ENCODE measurements at regions not wholly inside any gene's neighbourhood (a gene's known extent, or its start where the extent isn't known, plus 50 kb on each side); places are given as distances from the start of the nearest gene placed in this dataset.

- TF ChIP-seq, protein P1, sequence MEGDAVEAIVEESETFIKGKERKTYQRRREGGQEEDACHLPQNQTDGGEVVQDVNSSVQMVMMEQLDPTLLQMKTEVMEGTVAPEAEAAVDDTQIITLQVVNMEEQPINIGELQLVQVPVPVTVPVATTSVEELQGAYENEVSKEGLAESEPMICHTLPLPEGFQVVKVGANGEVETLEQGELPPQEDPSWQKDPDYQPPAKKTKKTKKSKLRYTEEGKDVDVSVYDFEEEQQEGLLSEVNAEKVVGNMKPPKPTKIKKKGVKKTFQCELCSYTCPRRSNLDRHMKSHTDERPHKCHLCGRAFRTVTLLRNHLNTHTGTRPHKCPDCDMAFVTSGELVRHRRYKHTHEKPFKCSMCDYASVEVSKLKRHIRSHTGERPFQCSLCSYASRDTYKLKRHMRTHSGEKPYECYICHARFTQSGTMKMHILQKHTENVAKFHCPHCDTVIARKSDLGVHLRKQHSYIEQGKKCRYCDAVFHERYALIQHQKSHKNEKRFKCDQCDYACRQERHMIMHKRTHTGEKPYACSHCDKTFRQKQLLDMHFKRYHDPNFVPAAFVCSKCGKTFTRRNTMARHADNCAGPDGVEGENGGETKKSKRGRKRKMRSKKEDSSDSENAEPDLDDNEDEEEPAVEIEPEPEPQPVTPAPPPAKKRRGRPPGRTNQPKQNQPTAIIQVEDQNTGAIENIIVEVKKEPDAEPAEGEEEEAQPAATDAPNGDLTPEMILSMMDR (IDR thresholded peaks at IDR 0.05; ENCODE audit: extremely low read depth in 1 of 2, insufficient read depth in 1 of 2, low read depth in 1 of 2, low read length in 2 of 2): no peak
- TF ChIP-seq FOS (IDR thresholded peaks at IDR 0.05; ENCODE audit: borderline replicate concordance, insufficient read depth, low read length) (no peak), GATA2 (IDR thresholded peaks at IDR 0.05; ENCODE audit: insufficient read depth, insufficient read length, low read depth, low read length) (no peak), POLR2AphosphoS5 (IDR thresholded peaks at IDR 0.05; ENCODE audit: insufficient read depth, low read depth, low read length) (no peak)
Observed at GRCh38 chr4:127179256-127180087, 453.3 kb upstream of the INTU start.
